HG03066 (cell line): ENCODE measurements at regions not wholly inside any gene's neighbourhood (a gene's known extent, or its start where the extent isn't known, plus 50 kb on each side); places are given as distances from the start of the nearest gene placed in this dataset.
A peak's percentile ranks its signal among the peaks of the same experiment; 100 is the strongest.
"Not testable (repeated sequence)": the region's sequence is repeated elsewhere in the genome, so short reads cannot be mapped to it uniquely, and the experiment has no call there.

ENCODE experiments used
- ATAC-seq: cut with Tn5 transposase; IDR thresholded peaks from one replicate; pipeline ENCODE4 v1.9.1; 2021; ENCODE audit warnings: low read depth; ENCODE audit not compliant: unreplicated experiment

DNA sequence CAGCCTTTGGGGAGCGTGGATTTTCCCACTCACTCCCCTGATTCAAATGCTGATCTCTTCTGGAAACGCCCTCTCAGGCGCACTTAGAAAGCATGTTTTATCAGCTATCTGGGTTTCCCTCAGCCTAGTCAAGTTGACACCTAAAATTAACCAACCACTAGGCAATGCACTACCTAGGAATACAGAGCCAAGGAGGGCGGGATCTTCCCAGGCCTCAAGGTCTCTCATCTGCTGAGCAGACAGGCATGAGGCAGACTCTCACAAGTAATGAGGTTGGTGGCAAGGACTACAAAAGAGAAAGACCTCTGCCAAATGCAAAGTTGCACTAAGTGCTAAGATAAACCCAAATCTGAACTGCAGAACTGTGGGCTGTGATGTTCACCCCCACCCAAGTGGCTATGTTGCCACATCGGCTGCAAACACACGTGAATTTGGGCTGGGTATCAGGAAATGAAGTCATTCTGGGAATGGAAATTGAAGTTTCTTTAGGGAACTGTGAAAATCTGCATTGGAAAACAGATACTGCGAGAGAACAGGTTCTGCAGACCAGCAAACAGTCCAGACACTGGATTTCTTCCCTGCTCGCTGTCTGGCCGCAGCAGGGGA lies 186.6 kb downstream of the LMLN start:
- not testable (repeated sequence) for ATAC-seq

DNA sequence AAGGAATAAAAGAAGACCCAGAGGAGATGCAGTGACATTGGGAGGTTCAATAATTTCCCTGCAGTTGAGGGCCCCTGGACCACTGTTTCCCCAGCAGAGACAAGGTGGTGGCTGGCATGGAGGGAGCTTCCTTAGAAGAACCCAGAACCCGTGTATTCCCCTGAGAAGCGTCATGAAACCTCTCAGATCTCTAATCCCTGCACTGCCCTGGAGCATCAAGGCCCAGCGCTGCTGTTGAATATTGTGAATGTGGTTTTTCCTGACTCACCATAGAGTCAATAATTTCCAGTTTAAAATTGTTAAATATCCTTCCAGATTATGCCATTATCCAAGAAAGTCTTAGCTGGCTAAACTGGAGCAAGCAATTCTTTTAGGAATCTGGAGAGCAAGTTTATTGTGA lies 187.2 kb downstream of the LMLN start:
- not testable (repeated sequence) for ATAC-seq

GRCh38 chr3:198147993-198148392 lies 188.0 kb downstream of the LMLN start:
- ATAC-seq: not testable (repeated sequence)

DNA sequence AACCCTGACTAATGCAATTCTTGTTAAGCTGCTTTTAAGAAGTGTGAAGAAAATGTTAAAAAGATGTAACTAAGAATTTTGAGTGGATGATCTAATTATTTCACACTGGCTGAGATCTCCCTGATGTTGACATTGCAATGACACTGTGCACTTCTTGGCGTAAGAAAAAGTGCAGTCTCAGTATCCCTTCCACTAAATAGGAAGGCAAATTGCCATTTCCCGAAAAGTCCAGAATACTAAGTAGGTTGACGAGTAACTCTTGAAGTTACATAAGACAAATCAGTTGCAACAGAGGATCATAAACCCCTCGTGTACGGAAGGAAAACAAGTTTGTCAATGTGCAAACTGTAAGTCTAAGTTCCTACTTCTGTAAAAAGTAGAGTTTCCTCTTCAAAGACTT lies 189.9 kb downstream of the LMLN start:
- ATAC-seq: not testable (repeated sequence)

DNA sequence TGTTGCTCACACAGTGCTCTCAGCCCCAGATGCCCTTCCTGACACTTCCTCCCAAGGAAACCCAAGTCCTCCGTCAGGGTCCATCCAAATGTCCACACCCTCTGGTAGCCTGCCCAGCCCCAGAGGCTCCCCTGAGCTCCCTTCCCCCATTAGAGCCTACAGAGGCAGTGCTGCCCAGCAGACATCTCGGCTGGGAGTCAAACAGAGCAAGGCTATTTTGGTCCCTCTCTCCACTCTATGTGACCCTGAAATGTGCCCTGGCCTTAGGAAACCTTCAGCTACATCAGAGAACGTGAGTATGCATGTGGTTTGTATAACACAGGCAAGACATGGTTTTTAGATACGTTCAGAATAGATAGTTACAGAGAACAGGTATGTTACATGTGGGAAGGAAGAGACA lies 191.8 kb downstream of the LMLN start:
- not testable (repeated sequence) for ATAC-seq

DNA sequence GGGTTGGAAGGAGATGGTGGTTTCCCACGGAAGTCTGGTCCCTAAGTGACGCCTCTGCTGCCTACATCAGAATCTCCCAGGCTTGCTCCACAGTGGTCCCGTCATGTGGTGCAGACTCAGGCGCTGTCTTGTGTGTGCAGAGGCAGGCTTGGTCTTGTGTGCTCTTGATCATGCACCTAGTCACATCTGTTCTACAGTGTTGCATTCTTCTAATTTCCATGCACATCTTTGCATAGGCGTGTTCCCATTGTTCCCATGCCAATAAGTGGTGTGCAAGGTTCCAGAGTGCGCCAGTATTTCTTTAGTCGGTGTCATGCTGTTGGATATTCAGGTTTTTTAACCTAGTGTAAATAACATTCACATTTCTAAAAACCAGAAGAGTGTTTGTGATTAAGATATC lies 195.8 kb downstream of the LMLN start:
- not testable (repeated sequence) for ATAC-seq

GRCh38 chr3:198157231-198157868 lies 197.3 kb downstream of the LMLN start:
- ATAC-seq: peak; percentile 82

DNA sequence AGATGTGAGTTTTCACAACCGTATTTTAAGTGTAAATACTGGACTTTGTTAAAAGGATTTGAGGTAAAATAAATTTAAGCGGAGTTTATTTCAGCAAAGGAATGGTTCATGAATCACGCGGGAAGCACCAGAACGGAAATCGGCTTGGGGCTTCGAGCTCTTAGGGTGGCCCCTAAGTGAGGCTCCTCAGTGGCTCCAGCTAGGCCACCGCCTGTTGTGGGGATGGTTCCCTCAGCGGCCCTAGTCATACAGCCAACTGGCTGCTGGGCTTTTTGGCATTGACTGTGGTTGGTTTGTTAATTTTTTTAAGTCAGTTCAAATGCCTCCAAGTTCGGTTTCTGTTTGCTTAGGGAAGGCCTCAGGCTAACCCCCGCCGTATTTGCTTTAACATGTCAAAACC lies 198.0 kb downstream of the LMLN start:
- not testable (repeated sequence) for ATAC-seq

GRCh38 chr3:198167339-198168039 lies 207.5 kb downstream of the LMLN start:
- not testable (repeated sequence) for ATAC-seq

GRCh38 chr3:198170781-198171180 lies 210.8 kb downstream of the LMLN start:
- ATAC-seq: not testable (repeated sequence)

DNA sequence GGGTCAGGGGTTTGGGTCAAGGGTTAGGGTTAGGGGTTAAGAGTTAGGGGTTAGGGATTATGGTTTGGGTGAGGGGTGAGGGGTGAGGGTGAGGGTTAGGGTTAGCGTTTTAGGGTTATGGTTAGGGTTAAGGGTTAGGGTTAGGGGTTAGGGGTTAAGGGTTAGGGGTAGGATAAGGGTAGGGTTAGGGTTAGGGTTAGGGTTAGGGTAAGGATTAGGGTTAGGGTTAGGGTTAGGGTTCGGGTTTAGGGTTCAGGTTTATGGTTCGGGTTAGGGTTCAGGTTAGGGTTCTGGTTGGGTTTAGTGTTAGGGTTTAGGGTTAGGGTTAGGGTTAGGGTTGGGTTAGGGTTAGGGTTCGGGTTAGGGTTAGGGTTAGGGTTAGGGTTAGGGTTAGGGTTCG lies 213.1 kb downstream of the LMLN start:
- not testable (repeated sequence) for ATAC-seq

DNA sequence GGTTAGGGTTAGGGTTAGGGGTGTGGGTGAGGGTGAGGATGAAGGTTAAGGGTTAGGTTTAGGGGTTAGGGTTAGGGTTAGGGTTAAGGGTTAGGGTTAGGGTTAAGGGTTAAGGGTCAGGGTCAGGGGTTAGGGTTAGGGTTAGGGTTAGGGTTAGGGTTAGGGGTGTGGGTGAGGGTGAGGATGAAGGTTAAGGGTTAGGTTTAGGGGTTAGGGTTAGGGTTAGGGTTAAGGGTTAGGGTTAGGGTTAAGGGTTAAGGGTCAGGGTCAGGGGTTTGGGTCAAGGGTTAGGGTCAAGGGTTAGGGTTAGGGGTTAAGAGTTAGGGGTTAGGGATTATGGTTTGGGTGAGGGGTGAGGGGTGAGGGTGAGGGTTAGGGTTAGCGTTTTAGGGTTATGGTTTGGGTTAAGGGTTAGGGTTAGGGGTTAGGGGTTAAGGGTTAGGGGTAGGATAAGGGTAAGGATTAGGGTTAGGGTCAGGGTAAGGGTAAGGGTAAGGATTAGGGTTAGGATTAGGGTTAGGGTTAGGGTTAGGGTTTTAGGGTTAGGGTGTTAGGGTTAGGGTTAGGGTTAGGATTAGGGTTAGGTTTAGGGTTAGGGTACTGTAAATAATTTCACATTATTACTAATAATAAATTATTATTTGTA lies 214.0 kb downstream of the LMLN start:
- not testable (repeated sequence) for ATAC-seq
